ENCODE measurements at regions not wholly inside any gene's neighbourhood (a gene's known extent, or its start where the extent isn't known, plus 50 kb on each side); places are given as distances from the start of the nearest gene placed in this dataset.

DNA sequence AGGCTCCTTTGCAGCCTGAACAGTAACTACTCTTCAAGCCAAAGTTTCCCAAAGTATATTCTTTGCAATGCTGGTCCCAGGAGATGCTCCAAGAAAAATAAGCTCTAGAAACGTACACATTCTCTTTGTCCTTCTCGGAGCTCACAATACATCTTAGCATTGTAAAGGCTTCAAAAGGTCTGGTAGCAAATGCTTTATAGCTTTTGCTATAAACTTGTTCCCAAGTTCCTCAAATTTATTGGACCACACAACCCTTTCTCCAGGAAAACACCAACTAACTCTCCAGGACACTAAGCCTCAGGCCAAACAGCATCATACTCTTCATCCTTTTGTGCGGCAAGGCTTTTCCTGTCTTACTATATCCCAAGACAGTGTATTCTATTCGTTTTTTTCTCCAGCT is 455.6 kb upstream of the PROK2 start:
- no peak for DNase-seq (ENCODE audit: low read depth)

GRCh38 chr3:72238801-72239200 is 453.9 kb upstream of the PROK2 start:
- no peak for DNase-seq (ENCODE audit: low read depth)

- no peak for DNase-seq (ENCODE audit: low read depth)
Measured at GRCh38 chr3:72238010-72238691, 453.2 kb upstream of the PROK2 start.

GRCh38 chr3:72237679-72238009 is 452.7 kb upstream of the PROK2 start:
- no peak for DNase-seq (ENCODE audit: low read depth)

GRCh38 chr3:72234391-72234790 is 449.4 kb upstream of the PROK2 start:
- DNase-seq (ENCODE audit: low read depth): peak; percentile 15

DNA sequence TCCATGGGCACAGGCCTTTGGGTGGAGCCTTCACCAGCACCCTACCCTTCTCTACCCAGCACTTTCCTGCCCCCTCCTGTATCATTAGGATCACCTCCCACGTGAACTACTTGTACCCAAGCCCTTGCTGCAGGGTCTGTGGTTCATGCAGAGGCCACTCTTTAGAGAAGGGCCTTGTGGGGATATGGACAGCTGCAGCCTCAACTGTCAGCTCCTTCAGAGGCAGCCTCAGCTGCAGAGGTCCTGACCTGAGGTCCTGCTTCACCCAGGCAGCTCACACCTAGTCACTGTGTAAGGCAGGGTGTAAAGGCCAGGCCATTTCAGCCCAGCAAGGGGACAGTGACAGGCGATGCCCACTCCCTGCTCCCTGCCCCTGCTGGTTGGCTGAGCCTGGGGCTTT is 448.6 kb upstream of the PROK2 start:
- DNase-seq (ENCODE audit: low read depth): no peak

DNA sequence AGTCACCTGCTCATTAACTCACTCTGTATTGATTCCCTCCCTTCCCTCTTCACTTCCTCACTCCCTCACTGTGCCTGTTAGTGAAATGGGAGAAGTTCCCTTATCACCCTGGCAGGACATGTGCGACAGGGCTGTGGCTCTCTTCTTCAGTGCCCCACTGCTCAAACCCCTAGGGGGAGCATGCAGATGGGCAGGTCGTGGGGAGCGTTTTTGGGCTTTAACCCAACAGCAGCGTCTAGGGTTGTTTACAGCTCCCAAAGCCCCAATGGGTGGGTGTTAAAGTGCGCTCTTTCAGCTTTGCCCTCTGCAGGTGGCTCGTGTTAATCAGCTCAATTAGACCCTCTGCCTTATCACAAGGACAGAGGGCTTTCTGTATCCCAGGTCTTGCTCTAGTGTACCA is 447.8 kb upstream of the PROK2 start:
- DNase-seq (ENCODE audit: low read depth): no peak

GRCh38 chr3:72232331-72232730 is 447.4 kb upstream of the PROK2 start:
- no peak for DNase-seq (ENCODE audit: low read depth)

- peak; percentile 29 for DNase-seq (ENCODE audit: low read depth)
Measured at GRCh38 chr3:72231439-72232196, 446.7 kb upstream of the PROK2 start.

GRCh38 chr3:72230774-72231379 is 445.9 kb upstream of the PROK2 start:
- no peak for DNase-seq (ENCODE audit: low read depth)

GRCh38 chr3:72229952-72230351 is 445.0 kb upstream of the PROK2 start:
- no peak for DNase-seq (ENCODE audit: low read depth)

- DNase-seq (ENCODE audit: low read depth): peak; percentile 42
Measured at GRCh38 chr3:72227486-72228070, 442.6 kb upstream of the PROK2 start.

GRCh38 chr3:72224804-72225509 is 440.0 kb upstream of the PROK2 start:
- no peak for DNase-seq (ENCODE audit: low read depth)

- DNase-seq (ENCODE audit: low read depth): no peak
Measured at GRCh38 chr3:72223628-72224027, 438.7 kb upstream of the PROK2 start.

DNA sequence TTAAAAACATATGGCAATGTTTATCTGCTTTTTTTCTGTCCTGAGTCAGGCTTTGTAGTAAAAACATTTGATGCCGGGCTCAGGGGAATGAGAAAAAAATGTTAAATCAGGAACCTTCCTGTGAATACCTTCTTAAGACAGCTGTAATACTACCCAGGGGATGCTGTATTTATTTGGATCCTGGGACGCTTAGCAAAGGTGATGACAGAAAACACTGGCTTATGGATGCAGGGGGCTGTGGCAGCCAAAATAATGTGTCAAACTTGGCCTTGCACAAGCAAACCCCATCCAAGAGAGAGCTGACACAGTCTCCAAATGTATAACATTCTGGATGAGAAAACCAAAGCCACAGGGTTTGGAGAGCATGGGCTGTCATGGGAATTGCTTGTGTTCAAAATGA is 438.2 kb upstream of the PROK2 start:
- DNase-seq (ENCODE audit: low read depth): no peak

GRCh38 chr3:72222410-72222809 is 437.5 kb upstream of the PROK2 start:
- no peak for DNase-seq (ENCODE audit: low read depth)

GRCh38 chr3:72220946-72221345 is 436.0 kb upstream of the PROK2 start:
- no peak for DNase-seq (ENCODE audit: low read depth)

DNA sequence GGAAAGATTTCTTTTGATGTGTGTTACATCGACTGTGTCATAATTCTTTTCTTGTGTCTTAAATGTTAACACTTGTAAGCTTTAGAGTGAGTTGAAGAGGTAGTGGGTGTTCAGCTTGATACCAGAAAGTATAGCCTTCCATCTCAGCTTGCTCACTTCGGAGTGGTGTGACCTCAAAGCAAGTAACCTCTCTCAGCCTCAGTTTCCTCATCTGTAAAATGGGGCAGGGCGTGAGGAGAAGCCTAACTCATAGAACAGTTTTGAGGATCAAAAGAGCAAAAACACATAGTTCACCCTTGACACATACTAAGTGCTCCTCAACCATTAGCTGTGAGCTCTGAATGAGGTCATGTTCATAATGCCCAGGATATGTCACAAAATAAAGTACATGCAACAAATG is 434.8 kb upstream of the PROK2 start:
- no peak for DNase-seq (ENCODE audit: low read depth)

DNA sequence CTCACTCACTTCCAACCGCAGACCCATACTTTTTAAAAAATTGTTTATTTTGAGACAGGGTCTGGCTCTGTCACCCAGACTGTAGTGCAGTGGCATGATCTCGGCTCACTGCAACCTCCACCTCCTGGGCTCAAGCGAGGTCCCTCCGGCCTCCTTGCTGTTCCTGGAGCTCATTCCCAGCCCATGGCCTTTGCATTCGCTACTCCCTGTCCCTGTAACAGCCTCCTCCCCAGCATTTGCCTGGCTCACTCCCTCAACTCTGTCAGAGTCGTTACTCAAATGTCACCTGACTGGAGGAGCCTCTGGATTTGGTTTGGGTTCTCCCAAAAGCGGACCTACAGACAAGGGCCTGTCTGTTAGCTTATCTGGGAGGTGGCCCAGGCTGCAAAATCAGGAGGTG is 432.6 kb upstream of the PROK2 start:
- no peak for DNase-seq (ENCODE audit: low read depth)

DNA sequence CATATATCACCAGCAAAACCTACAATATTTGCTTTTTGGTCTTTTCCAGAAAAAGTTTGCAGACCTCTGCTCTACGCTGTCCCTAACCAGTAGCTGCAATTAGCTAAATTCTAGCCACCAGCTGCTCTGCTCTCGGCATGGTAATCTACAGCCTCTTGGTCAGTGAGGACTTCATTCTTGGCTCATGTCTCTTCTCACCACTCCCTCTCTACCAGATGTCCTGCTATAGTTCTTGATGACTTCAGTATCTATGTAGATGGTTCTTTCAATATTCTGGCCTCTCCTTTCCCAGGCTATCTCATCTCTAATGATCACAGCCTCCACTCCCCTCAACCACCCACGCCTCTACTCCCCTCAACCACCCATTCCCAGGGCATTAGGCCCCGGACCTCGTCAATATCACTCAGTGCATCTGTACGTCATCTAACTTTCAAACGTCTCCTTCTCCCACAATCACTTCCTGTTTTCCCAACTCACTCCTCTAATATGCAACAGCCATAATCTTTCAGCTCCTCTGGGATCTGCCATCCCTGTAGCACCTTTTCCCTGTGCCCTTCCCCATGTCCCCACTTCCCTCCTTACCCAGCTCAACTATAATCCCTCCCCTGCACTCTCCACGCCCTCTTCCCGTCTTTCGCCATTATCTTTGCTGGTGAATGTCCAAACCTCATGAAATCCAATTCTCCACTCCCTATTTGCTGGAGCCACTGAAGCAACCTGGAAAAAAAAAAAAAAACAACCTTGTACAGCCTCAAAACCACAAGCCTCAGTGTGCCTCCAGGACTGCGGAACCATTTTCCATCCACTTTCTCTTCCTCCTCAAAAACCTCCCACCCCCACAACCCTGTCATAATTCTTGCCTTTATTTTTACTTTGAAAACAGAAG is 429.4 kb upstream of the PROK2 start:
- DNase-seq (ENCODE audit: low read depth): no peak
